ENCODE measurements at regions not wholly inside any gene's neighbourhood (a gene's known extent, or its start where the extent isn't known, plus 50 kb on each side); places are given as distances from the start of the nearest gene placed in this dataset.
A peak's percentile ranks its signal among the peaks of the same experiment; 100 is the strongest.

- TF ChIP-seq ZNF10 (CRISPR knock-in tag; IDR thresholded peaks at IDR 0.05; ENCODE audit: borderline replicate concordance, low read depth) (no peak), MBD4 (IDR thresholded peaks at IDR 0.05; ENCODE audit: borderline replicate concordance, low read length) (no peak; the same call in 1 of the 2 replicates), XBP1 (CRISPR knock-in tag; IDR thresholded peaks at IDR 0.05) (no peak), ZNF782 (CRISPR knock-in tag; IDR thresholded peaks at IDR 0.05; ENCODE audit: borderline replicate concordance) (no peak), BRCA1 (CRISPR knock-in tag; IDR thresholded peaks at IDR 0.05) (no peak; the same call in 1 of the 2 replicates), TGIF2 (CRISPR knock-in tag; IDR thresholded peaks at IDR 0.05) (peak; percentile 97), POGZ (CRISPR knock-in tag; IDR thresholded peaks at IDR 0.05) (peak; percentile 93), ZNF530 (CRISPR knock-in tag; IDR thresholded peaks at IDR 0.05; ENCODE audit: low read depth) (no peak), ZBTB7B (CRISPR knock-in tag; IDR thresholded peaks at IDR 0.05) (peak; percentile 72; the same call in 1 of the 2 replicates), ZMAT3 (CRISPR knock-in tag; conservative IDR thresholded peaks at IDR 0.05) (peak; percentile 48; the same call in 1 of the 2 replicates), ZNF674 (CRISPR knock-in tag; IDR thresholded peaks at IDR 0.05; ENCODE audit: low read depth) (no peak), SAP130 (CRISPR knock-in tag; IDR thresholded peaks at IDR 0.05; ENCODE audit: low read depth) (peak; percentile 97), ZNF546 (CRISPR knock-in tag; conservative IDR thresholded peaks at IDR 0.05) (no peak), NR2F6 (IDR thresholded peaks at IDR 0.05) (peak; percentile 76), NR2F6 (CRISPR knock-in tag; IDR thresholded peaks at IDR 0.05) (peak; percentile 92), ZNF230 (CRISPR knock-in tag; IDR thresholded peaks at IDR 0.05) (no peak), ZNF33A (CRISPR knock-in tag; IDR thresholded peaks at IDR 0.05; ENCODE audit: borderline replicate concordance) (no peak), CBX5 (CRISPR knock-in tag; IDR thresholded peaks at IDR 0.05; ENCODE audit: borderline replicate concordance) (peak; percentile 95), ZNF501 (CRISPR knock-in tag; IDR thresholded peaks at IDR 0.05) (peak; percentile 85), SETDB1 (CRISPR knock-in tag; IDR thresholded peaks at IDR 0.05; ENCODE audit: borderline replicate concordance) (no peak), GTF2F1 (IDR thresholded peaks at IDR 0.05; ENCODE audit: low read length) (no peak), SP2 (CRISPR knock-in tag; IDR thresholded peaks at IDR 0.05) (no peak), BATF2 (CRISPR knock-in tag; IDR thresholded peaks at IDR 0.05) (peak; percentile 64; the same call in 1 of the 2 replicates), FOXK2 (IDR thresholded peaks at IDR 0.05) (peak; percentile 92), ZNF605 (CRISPR knock-in tag; IDR thresholded peaks at IDR 0.05) (peak; percentile 69), KMT2B (CRISPR knock-in tag; IDR thresholded peaks at IDR 0.05) (peak; percentile 56; the same call in 1 of the 2 replicates)
- TF ChIP-seq, protein P1, sequence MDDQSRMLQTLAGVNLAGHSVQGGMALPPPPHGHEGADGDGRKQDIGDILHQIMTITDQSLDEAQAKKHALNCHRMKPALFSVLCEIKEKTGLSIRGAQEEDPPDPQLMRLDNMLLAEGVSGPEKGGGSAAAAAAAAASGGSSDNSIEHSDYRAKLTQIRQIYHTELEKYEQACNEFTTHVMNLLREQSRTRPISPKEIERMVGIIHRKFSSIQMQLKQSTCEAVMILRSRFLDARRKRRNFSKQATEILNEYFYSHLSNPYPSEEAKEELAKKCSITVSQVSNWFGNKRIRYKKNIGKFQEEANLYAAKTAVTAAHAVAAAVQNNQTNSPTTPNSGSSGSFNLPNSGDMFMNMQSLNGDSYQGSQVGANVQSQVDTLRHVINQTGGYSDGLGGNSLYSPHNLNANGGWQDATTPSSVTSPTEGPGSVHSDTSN (CRISPR knock-in tag; IDR thresholded peaks at IDR 0.05; ENCODE audit: borderline replicate concordance): no peak
- TF ChIP-seq, protein P2, sequence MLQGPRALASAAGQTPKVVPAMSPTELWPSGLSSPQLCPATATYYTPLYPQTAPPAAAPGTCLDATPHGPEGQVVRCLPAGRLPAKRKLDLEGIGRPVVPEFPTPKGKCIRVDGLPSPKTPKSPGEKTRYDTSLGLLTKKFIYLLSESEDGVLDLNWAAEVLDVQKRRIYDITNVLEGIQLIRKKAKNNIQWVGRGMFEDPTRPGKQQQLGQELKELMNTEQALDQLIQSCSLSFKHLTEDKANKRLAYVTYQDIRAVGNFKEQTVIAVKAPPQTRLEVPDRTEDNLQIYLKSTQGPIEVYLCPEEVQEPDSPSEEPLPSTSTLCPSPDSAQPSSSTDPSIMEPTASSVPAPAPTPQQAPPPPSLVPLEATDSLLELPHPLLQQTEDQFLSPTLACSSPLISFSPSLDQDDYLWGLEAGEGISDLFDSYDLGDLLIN (CRISPR knock-in tag; IDR thresholded peaks at IDR 0.05; ENCODE audit: borderline replicate concordance): no peak
- TF ChIP-seq, protein P3, sequence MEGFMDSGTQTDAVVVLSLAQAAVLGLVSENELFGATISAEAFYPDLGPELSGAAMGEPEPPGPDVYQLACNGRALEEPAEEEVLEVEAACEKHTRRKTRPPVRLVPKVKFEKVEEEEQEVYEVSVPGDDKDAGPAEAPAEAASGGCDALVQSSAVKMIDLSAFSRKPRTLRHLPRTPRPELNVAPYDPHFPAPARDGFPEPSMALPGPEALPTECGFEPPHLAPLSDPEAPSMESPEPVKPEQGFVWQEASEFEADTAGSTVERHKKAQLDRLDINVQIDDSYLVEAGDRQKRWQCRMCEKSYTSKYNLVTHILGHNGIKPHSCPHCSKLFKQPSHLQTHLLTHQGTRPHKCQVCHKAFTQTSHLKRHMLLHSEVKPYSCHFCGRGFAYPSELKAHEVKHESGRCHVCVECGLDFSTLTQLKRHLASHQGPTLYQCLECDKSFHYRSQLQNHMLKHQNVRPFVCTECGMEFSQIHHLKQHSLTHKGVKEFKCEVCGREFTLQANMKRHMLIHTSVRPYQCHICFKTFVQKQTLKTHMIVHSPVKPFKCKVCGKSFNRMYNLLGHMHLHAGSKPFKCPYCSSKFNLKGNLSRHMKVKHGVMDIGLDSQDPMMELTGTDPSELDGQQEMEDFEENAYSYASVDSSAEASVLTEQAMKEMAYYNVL (CRISPR knock-in tag; IDR thresholded peaks at IDR 0.05; ENCODE audit: borderline replicate concordance): peak; percentile 86; the same call in 1 of the 2 replicates
Measured at GRCh38 chr1:8189931-8190483, 127.9 kb upstream of the SLC45A1 start (continued).
